HepG2 (cell line): ENCODE measurements at regions not wholly inside any gene's neighbourhood (a gene's known extent, or its start where the extent isn't known, plus 50 kb on each side); places are given as distances from the start of the nearest gene placed in this dataset.

ENCODE experiments used
- ATAC-seq: fragments of 200-7000 bp; cut with Tn5 transposase; 3 replicates; pipeline ENCODE4 v1.9.1; 2020; ENCODE audit warnings: mild to moderate bottlenecking, moderate library complexity
- BruUV-seq: library from RNA; stranded (reverse); fragments of 400-500 nt; replicated peaks from 2 replicates; lab custom pipeline; 2021; lab: Mats Ljungman, UMichigan
- CTCF ChIA-PET: fragments of 300-600 bp; formaldehyde crosslinking; extraction: SDS; loops from one replicate; lab custom pipeline; 2021; ENCODE audit warnings: low total read pairs, inconsistent platforms, low intra/inter-chr PET ratio; lab: Yijun Ruan, JAX
- POLR2A ChIA-PET: fragments of 350-600 bp; sonication (Branson Sonifier 250); formaldehyde crosslinking; loops from one replicate; lab custom pipeline; 2020; ENCODE audit warnings: antibody characterized with exemption, inconsistent platforms; lab: Yijun Ruan, JAX
- DNase-seq: peaks from one replicate; pipeline ENCODE4 v3.0.0-alpha.2; 2015; ENCODE audit warnings: low spot score
- FAIRE-seq: peaks from 3 replicates; lab custom pipeline; 2011; peaks lifted over from hg19 to GRCh38; lab: Jason Lieb, UNC
- H2AFZ ChIP-seq: one replicate; pipeline ENCODE4 v1.6.1; 2011; ENCODE audit warnings: low read length, inconsistent platforms
- H3K27ac ChIP-seq: fragments of 300-600 bp; 3 replicates; pipeline ENCODE4 v1.8.0; 2011; ENCODE audit warnings: mixed run types, mild to moderate bottlenecking, mixed read lengths, low read length, inconsistent platforms; ENCODE audit not compliant: insufficient read depth; ENCODE audit errors: extremely low read length
- H3K27me3 ChIP-seq, 2 experiments: fragments of 200-600 bp in 1 of 2; 2 replicates in 1 of 2; 3 replicates in 1 of 2; pipeline versions ENCODE4 v1.6.0 to v1.8.0; 2011; ENCODE audit warnings: low read length in 2 of 2, mild to moderate bottlenecking in 2 of 2, moderate library complexity in 2 of 2, inconsistent platforms in 1 of 2; ENCODE audit not compliant: insufficient read depth in 2 of 2, control insufficient read depth in 1 of 2
- H3K36me3 ChIP-seq, 2 experiments: fragments of 200-600 bp in 1 of 2; replicated peaks in 1 of 2; 2 replicates in 1 of 2; 3 replicates in 1 of 2; pipeline versions ENCODE4 v1.5.1 to v1.8.0; 2011; ENCODE audit warnings: low read length in 2 of 2, inconsistent platforms in 1 of 2; ENCODE audit not compliant: insufficient read depth in 2 of 2, control insufficient read depth in 1 of 2
- H3K4me1 ChIP-seq: 2 replicates; pipeline ENCODE4 v1.5.1; 2012; ENCODE audit warnings: low read length, inconsistent platforms; ENCODE audit not compliant: insufficient read depth
- H3K4me2 ChIP-seq: 2 replicates; pipeline ENCODE4 v1.6.0; 2011; ENCODE audit warnings: low read depth, low read length, inconsistent platforms
- H3K4me3 ChIP-seq, 3 experiments: fragments of 200-600 bp in 1 of 3; sonication (generic), shearing (Covaris generic) in 1 of 3; replicated peaks in 1 of 3; 2 replicates each; pipeline ENCODE4 v1.5.1; 2011 to 2016; ENCODE audit warnings: low read length in 3 of 3, inconsistent platforms in 2 of 3, low read depth in 2 of 3, mild to moderate bottlenecking in 2 of 3, control low read depth in 1 of 3, mixed read lengths in 1 of 3; ENCODE audit not compliant: insufficient read depth in 1 of 3
- H3K79me2 ChIP-seq: one replicate; pipeline ENCODE4 v1.6.1; 2011; ENCODE audit warnings: low read length, inconsistent platforms; ENCODE audit not compliant: insufficient read depth
- H3K9ac ChIP-seq: 2 replicates; pipeline ENCODE4 v1.6.0; 2011; ENCODE audit warnings: mild to moderate bottlenecking, low read depth, low read length, inconsistent platforms; ENCODE audit not compliant: insufficient read depth
- H3K9me3 ChIP-seq: 2 replicates; pipeline ENCODE4 v1.5.1; 2012; ENCODE audit warnings: mild to moderate bottlenecking, low read length
- H4K20me1 ChIP-seq: 2 replicates; pipeline ENCODE4 v1.6.0; 2011; ENCODE audit warnings: inconsistent platforms, mild to moderate bottlenecking, low read length, moderate library complexity; ENCODE audit not compliant: insufficient read depth
- CREM ChIP-seq, 2 experiments: sonication (generic) in 1 of 2; formaldehyde crosslinking in 1 of 2; IDR thresholded peaks; 2 replicates each; pipeline versions ENCODE4 v1.4.0 to v1.6.1; 2016 to 2020; ENCODE audit warnings: antibody characterized with exemption in 1 of 2, mild to moderate bottlenecking in 1 of 2, missing genetic modification reagents in 1 of 2
- GABPB1 ChIP-seq: IDR thresholded peaks from 2 replicates; pipeline ENCODE4 v1.6.1; 2016; ENCODE audit warnings: mild to moderate bottlenecking, missing genetic modification reagents, moderate library complexity, missing compliant biosample characterization
- KMT2A ChIP-seq: sonication (generic); formaldehyde crosslinking; IDR thresholded peaks from 2 replicates; pipeline ENCODE4 v1.4.0; 2020; ENCODE audit warnings: missing genetic modification reagents
- ZNF850 ChIP-seq: sonication (generic); formaldehyde crosslinking; conservative IDR thresholded peaks from 2 replicates; pipeline ENCODE4 v1.9.0; 2021; ENCODE audit warnings: mild to moderate bottlenecking, missing genetic modification reagents
- WGBS: methylation state at CpG from one replicate; pipeline ENCODE4 v1.1.6; 2017; ENCODE audit warnings: low lambda C conversion rate; 5-methylcytosine and 5-hydroxymethylcytosine counted together
- in situ Hi-C: cut with HindIII; loops from 2 replicates; pipeline ENCODE4 v1.10.0; 2017; ENCODE audit warnings: low pct_unique_long_range_greater_than_20kb; ENCODE audit not compliant: extremely low pct_ligation_motif_present
- intact Hi-C: fragments of 100-400 bp; cut with micrococcal nuclease; formaldehyde crosslinking; loops from one replicate; pipeline ENCODE4 v1.10.0; 2022; ENCODE audit not compliant: unreplicated experiment
- TF ChIP-seq, protein P1 (sequence below): IDR thresholded peaks from 2 replicates; pipeline ENCODE4 v1.6.1; 2016; ENCODE audit warnings: mild to moderate bottlenecking
- TF ChIP-seq, protein P2 (sequence below): sonication (generic); formaldehyde crosslinking; IDR thresholded peaks from 2 replicates; pipeline ENCODE4 v1.8.1; 2023; ENCODE audit warnings: mild to moderate bottlenecking, inconsistent platforms, moderate library complexity, missing genetic modification reagents, borderline replicate concordance
- TF ChIP-seq, protein P3 (sequence below): IDR thresholded peaks from 2 replicates; pipeline ENCODE4 v1.6.1; 2016; ENCODE audit warnings: mild to moderate bottlenecking, missing biosample characterization, missing genetic modification reagents
- TF ChIP-seq, protein P4 (sequence below): sonication (generic); formaldehyde crosslinking; IDR thresholded peaks from 2 replicates; pipeline ENCODE4 v1.4.0; 2020; ENCODE audit warnings: missing genetic modification reagents

DNA sequence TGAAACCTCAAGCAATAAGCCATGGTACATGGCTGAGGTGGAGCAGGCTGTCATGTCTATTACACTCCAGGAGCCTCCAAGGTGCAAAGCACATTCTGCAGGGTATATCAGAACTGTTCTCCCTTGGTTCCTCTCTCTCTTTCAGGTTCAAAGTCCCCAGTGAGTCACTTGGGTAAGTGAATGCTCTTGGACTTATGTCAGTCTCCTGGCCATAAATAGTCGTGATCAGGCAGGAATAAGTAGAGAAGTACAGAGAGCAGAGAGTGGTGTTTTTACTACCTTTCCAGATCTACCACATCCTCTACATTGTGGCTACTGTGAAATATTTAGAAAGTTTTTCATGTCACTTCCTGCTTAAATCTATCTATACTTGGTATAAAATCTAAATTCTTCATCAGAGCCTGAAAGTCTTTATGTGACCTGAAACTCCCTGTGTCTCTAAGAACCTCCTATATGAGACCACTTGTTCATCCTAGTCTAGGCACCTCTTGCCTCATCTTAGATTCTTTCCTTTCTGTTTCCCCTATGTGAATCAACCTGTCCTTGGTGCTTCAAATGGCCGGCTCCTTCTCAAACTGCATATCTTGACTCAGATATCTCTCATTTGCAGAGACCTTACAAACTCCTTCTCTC is 1077.6 kb upstream of the MAP3K7 start:
- no peak overlapping the region for H3K4me2 ChIP-seq
- no peaks in the 10 kb centered on the region for H4K20me1 ChIP-seq
- H3K9me3 ChIP-seq, result no peaks in the 10 kb centered on the region; the same call in 1 of the 2 replicates
- H3K4me1 ChIP-seq, result no peaks in the 10 kb centered on the region
- H3K79me2 ChIP-seq, result no peaks in the 10 kb centered on the region
- no peak overlapping the region for H3K9ac ChIP-seq
- no peaks in the 10 kb centered on the region for H3K27me3 ChIP-seq
- 24% methylated on average over 2 of the region's 2 CpGs for WGBS
- no TSS peak for BruUV-seq
- no peak overlapping the region for H3K27ac ChIP-seq
- ATAC-seq (no peak), FAIRE-seq (no peak), DNase-seq (peak; percentile 1)
- CTCF ChIA-PET, result no interaction called here
- H2AFZ ChIP-seq, result no peak overlapping the region
- POLR2A ChIA-PET, result no interaction called here
- TF ChIP-seq KMT2A (CRISPR knock-in tag) (no peak), GABPB1 (CRISPR knock-in tag) (no peak)
- TF ChIP-seq, protein P1, sequence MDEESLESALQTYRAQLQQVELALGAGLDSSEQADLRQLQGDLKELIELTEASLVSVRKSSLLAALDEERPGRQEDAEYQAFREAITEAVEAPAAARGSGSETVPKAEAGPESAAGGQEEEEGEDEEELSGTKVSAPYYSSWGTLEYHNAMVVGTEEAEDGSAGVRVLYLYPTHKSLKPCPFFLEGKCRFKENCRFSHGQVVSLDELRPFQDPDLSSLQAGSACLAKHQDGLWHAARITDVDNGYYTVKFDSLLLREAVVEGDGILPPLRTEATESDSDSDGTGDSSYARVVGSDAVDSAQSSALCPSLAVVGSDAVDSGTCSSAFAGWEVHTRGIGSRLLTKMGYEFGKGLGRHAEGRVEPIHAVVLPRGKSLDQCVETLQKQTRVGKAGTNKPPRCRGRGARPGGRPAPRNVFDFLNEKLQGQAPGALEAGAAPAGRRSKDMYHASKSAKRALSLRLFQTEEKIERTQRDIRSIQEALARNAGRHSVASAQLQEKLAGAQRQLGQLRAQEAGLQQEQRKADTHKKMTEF (CRISPR knock-in tag), result no peak
- in situ Hi-C loops, result no loop called here
- no peaks in the 10 kb centered on the region for H3K36me3 ChIP-seq
- H3K4me3 ChIP-seq, result no peak overlapping the region
- intact Hi-C loops, result no loop called here

DNA sequence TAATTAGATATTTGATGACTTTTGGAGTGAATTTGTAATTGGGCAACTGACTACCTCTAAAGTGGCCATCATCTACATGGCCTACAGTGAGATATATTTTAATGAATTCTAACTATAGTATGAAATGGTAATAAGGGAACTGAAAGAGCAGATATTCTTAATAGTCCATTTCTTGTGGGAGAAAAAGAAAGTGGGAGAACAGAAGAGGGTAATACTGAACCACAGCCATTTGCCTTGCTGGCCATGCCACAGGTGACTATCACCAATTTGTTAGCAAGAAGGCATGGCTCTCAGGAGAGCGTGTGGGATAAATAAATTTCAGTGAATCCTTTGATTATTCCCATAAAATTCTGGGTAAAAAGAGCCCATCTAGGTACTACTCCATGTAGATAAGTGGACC is 1074.0 kb upstream of the MAP3K7 start:
- ChIA-PET CTCF (no interaction called here), POLR2A (no interaction called here)
- FAIRE-seq (no peak), DNase-seq (no peak), ATAC-seq (no peak)
- H3K36me3 ChIP-seq, result no peaks in the 10 kb centered on the region
- H3K27me3 ChIP-seq, result no peaks in the 10 kb centered on the region
- WGBS, result 0% methylated on average over 1 of the region's 1 CpG
- no peaks in the 10 kb centered on the region for H3K4me1 ChIP-seq
- H2AFZ ChIP-seq, result no peak overlapping the region
- H3K79me2 ChIP-seq, result no peaks in the 10 kb centered on the region
- H3K9ac ChIP-seq, result no peak overlapping the region
- no peak overlapping the region for H3K4me3 ChIP-seq
- no peak overlapping the region for H3K27ac ChIP-seq
- intact Hi-C loops (no loop called here), in situ Hi-C loops (no loop called here)
- no peak overlapping the region for H3K4me2 ChIP-seq
- no peaks in the 10 kb centered on the region; the same call in 1 of the 2 replicates for H3K9me3 ChIP-seq
- no TSS peak for BruUV-seq
- no peaks in the 10 kb centered on the region for H4K20me1 ChIP-seq
- TF ChIP-seq CREM (IDR thresholded peaks at IDR 0.05) (no peak), CREM (CRISPR knock-in tag; IDR thresholded peaks at IDR 0.05) (no peak), ZNF850 (CRISPR knock-in tag) (no peak)
- TF ChIP-seq, protein P2, sequence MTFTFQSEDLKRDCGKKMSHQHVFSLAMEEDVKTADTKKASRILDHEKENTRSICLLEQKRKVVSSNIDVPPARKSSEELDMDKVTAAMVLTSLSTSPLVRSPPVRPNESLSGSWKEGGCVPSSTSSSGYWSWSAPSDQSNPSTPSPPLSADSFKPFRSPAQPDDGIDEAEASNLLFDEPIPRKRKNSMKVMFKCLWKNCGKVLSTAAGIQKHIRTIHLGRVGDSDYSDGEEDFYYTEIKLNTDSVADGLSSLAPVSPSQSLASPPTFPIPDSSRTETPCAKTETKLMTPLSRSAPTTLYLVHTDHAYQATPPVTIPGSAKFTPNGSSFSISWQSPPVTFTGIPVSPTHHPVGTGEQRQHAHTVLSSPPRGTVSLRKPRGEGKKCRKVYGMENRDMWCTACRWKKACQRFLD (CRISPR knock-in tag), result no peak
- TF ChIP-seq, protein P3, sequence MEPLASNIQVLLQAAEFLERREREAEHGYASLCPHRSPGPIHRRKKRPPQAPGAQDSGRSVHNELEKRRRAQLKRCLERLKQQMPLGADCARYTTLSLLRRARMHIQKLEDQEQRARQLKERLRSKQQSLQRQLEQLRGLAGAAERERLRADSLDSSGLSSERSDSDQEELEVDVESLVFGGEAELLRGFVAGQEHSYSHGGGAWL (CRISPR knock-in tag), result no peak
- TF ChIP-seq, protein P4, sequence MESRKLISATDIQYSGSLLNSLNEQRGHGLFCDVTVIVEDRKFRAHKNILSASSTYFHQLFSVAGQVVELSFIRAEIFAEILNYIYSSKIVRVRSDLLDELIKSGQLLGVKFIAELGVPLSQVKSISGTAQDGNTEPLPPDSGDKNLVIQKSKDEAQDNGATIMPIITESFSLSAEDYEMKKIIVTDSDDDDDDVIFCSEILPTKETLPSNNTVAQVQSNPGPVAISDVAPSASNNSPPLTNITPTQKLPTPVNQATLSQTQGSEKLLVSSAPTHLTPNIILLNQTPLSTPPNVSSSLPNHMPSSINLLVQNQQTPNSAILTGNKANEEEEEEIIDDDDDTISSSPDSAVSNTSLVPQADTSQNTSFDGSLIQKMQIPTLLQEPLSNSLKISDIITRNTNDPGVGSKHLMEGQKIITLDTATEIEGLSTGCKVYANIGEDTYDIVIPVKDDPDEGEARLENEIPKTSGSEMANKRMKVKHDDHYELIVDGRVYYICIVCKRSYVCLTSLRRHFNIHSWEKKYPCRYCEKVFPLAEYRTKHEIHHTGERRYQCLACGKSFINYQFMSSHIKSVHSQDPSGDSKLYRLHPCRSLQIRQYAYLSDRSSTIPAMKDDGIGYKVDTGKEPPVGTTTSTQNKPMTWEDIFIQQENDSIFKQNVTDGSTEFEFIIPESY (CRISPR knock-in tag), result no peak
